IMR-90 (cell line): ENCODE measurements at regions not wholly inside any gene's neighbourhood (a gene's known extent, or its start where the extent isn't known, plus 50 kb on each side); places are given as distances from the start of the nearest gene placed in this dataset.

Experiments used
- ATAC-seq: fragments of 200-7000 bp; cut with Tn5 transposase; 2 replicates; pipeline ENCODE4 v1.9.1; 2020; ENCODE audit warnings: low read depth, mild to moderate bottlenecking, moderate library complexity
- BruUV-seq: library from RNA; stranded (reverse); fragments of 400-500 nt; replicated peaks from 2 replicates; lab custom pipeline; 2021; lab: Mats Ljungman, UMichigan
- CTCF ChIA-PET: fragments of 300-600 bp; formaldehyde crosslinking; extraction: SDS; loops from one replicate; lab custom pipeline; 2021; ENCODE audit warnings: antibody characterized with exemption; lab: Yijun Ruan, JAX
- POLR2A ChIA-PET: fragments of 300-600 bp; sonication (Branson Sonifier 250); formaldehyde crosslinking; loops from one replicate; lab custom pipeline; 2022; ENCODE audit warnings: antibody characterized with exemption; ENCODE audit not compliant: unreplicated experiment; lab: Charles Lee
- DNase-seq: peaks from one replicate; pipeline ENCODE4 v3.0.0; 2013
- H2AFZ ChIP-seq: replicated peaks from 2 replicates; pipeline ENCODE3; 2013; ENCODE audit warnings: low read length, mild to moderate bottlenecking; ENCODE audit not compliant: poor library complexity
- H2AK5ac ChIP-seq: 2 replicates; pipeline ENCODE4 v1.6.1; 2013; ENCODE audit warnings: low read depth, low read length, inconsistent platforms
- H2AK9ac ChIP-seq: replicated peaks from 2 replicates; pipeline ENCODE3; 2013; ENCODE audit warnings: mild to moderate bottlenecking, low read depth, low read length, moderate library complexity; ENCODE audit not compliant: poor library complexity
- H2BK120ac ChIP-seq: 2 replicates; pipeline ENCODE4 v1.6.1; 2013; ENCODE audit warnings: low read depth, low read length, inconsistent platforms
- H2BK15ac ChIP-seq: 3 replicates; pipeline ENCODE4 v1.6.1; 2013; ENCODE audit warnings: low read depth, low read length, inconsistent platforms
- H2BK20ac ChIP-seq: 2 replicates; pipeline ENCODE4 v1.6.1; 2013; ENCODE audit warnings: low read depth, mild to moderate bottlenecking, inconsistent platforms, low read length, moderate library complexity
- H2BK5ac ChIP-seq: 2 replicates; pipeline ENCODE4 v1.6.1; 2013; ENCODE audit warnings: mild to moderate bottlenecking, low read depth, low read length, inconsistent platforms; ENCODE audit not compliant: poor library complexity, severe bottlenecking
- H3K14ac ChIP-seq: replicated peaks from 2 replicates; pipeline ENCODE4 v1.6.1; 2013; ENCODE audit warnings: low read depth, low read length, inconsistent platforms
- H3K18ac ChIP-seq: 2 replicates; pipeline ENCODE4 v1.6.1; 2013; ENCODE audit warnings: low read depth, low read length, control low read depth
- H3K23ac ChIP-seq: 2 replicates; pipeline ENCODE4 v1.6.1; 2013; ENCODE audit warnings: low read depth, low read length, inconsistent platforms
- H3K27ac ChIP-seq: 2 replicates; pipeline ENCODE4 v1.5.1; 2013; ENCODE audit warnings: mild to moderate bottlenecking, control low read depth, low read length; ENCODE audit not compliant: insufficient read depth
- H3K27me3 ChIP-seq: 2 replicates; pipeline ENCODE4 v1.6.1; 2013; ENCODE audit warnings: low read length; ENCODE audit not compliant: control insufficient read depth, insufficient read depth
- H3K36me3 ChIP-seq: 2 replicates; pipeline ENCODE4 v1.6.1; 2013; ENCODE audit warnings: low read length, mixed read lengths; ENCODE audit not compliant: control insufficient read depth, insufficient read depth
- H3K4ac ChIP-seq: 2 replicates; pipeline ENCODE4 v1.6.1; 2013; ENCODE audit warnings: low read depth, low read length, inconsistent platforms
- H3K4me1 ChIP-seq: 2 replicates; pipeline ENCODE4 v1.6.1; 2013; ENCODE audit warnings: low read length, mixed read lengths; ENCODE audit not compliant: control insufficient read depth, insufficient read depth
- H3K4me2 ChIP-seq: 2 replicates; pipeline ENCODE4 v1.6.1; 2013; ENCODE audit warnings: low read depth, mild to moderate bottlenecking, control low read depth, low read length, moderate library complexity
- H3K4me3 ChIP-seq: 2 replicates; pipeline ENCODE4 v1.5.1; 2013; ENCODE audit warnings: low read depth, mild to moderate bottlenecking, control low read depth, low read length, moderate library complexity; ENCODE audit not compliant: insufficient read depth
- H3K56ac ChIP-seq: 2 replicates; pipeline ENCODE4 v1.6.1; 2013; ENCODE audit warnings: low read length, inconsistent platforms; ENCODE audit not compliant: insufficient read depth; ENCODE audit errors: extremely low read depth
- H3K79me1 ChIP-seq, 2 experiments: 2 replicates each; pipeline ENCODE4 v1.6.1; 2013; ENCODE audit warnings: low read length in 2 of 2, inconsistent platforms in 1 of 2, low read depth in 1 of 2
- H3K9ac ChIP-seq: 2 replicates; pipeline ENCODE4 v1.6.1; 2013; ENCODE audit warnings: low read depth, low read length, control low read depth
- H3K9me1 ChIP-seq: 2 replicates; pipeline ENCODE4 v1.6.1; 2013; ENCODE audit warnings: low read length, inconsistent platforms; ENCODE audit not compliant: insufficient read depth
- H3K9me3 ChIP-seq: 2 replicates; pipeline ENCODE4 v1.6.1; 2013; ENCODE audit warnings: low read length; ENCODE audit not compliant: control insufficient read depth, insufficient read depth
- H4K20me1 ChIP-seq: 2 replicates; pipeline ENCODE4 v1.6.1; 2013; ENCODE audit warnings: low read length, inconsistent platforms; ENCODE audit not compliant: insufficient read depth
- H4K5ac ChIP-seq: 2 replicates; pipeline ENCODE4 v1.6.1; 2013; ENCODE audit warnings: mild to moderate bottlenecking, low read depth, low read length, control low read depth
- H4K8ac ChIP-seq, 2 experiments: 2 replicates each; pipeline ENCODE4 v1.6.1; 2013; ENCODE audit warnings: low read depth in 2 of 2, low read length in 2 of 2, control low read depth in 1 of 2, inconsistent platforms in 1 of 2
- H4K91ac ChIP-seq: 2 replicates; pipeline ENCODE4 v1.6.1; 2013; ENCODE audit warnings: low read depth, low read length, inconsistent platforms; ENCODE audit not compliant: insufficient read depth
- FOS ChIP-seq: fragments of 150-350 bp; IDR thresholded peaks from 2 replicates; pipeline ENCODE4 v1.6.1; 2016; ENCODE audit warnings: low read depth, low read length
- MXI1 ChIP-seq: IDR thresholded peaks from 2 replicates; pipeline ENCODE4 v1.6.1; 2012; ENCODE audit warnings: low read depth, mild to moderate bottlenecking, low read length, moderate library complexity, borderline replicate concordance
- WGBS, 2 experiments: methylation state at CpG; one replicate each; pipeline versions ENCODE4 v1.1.5 to v1.1.7; 2013; ENCODE audit warnings: missing lambda C conversion rate in 2 of 2; ENCODE audit not compliant: insufficient read length in 1 of 2; ENCODE audit errors: extremely low coverage in 2 of 2; 5-methylcytosine and 5-hydroxymethylcytosine counted together
- dilution Hi-C: fragments of 300-500 bp; cut with HindIII; formaldehyde crosslinking; loops from one replicate; pipeline ENCODE4 v1.14.3; 2018; ENCODE audit warnings: low sequenced_read_pairs; ENCODE audit not compliant: unreplicated experiment
- in situ Hi-C: fragments of 300-500 bp; cut with MboI; formaldehyde crosslinking; loops from 3 replicates; pipeline ENCODE4 v1.14.3; 2019; ENCODE audit warnings: low sequenced_read_pairs, inconsistent platforms, mixed read lengths
- intact Hi-C: fragments of 100-400 bp; cut with micrococcal nuclease; formaldehyde crosslinking; loops from 2 replicates; pipeline ENCODE4 v1.10.0; 2022

DNA sequence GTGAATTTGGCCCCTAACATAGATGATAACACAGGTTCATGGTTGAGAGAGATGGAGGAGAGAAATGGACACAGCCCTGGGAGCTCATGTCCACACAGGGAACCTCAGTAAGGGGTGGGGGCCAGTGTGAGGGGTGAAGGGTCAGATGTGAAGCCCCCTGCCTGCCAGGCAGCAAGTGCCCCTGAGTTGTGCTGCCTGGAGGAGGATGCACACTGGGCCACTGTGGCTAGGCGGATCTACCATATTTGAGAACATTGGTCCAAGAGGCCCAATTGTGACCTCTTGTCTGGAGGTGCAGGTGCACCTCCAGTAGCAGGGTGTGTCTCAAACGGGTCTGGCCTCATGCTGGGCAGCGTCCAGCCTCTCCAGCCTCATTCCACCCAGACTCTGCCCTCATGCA, 99.6 kb upstream of the SNTG2 start:
- Histone ChIP-seq H2AFZ (no peak overlapping the region), H3K27ac (no peak overlapping the region), H3K36me3 (no peaks in the 10 kb centered on the region), H3K4me1 (no peaks in the 10 kb centered on the region), H2BK20ac (no peak overlapping the region), H3K79me1 (no peaks in the 10 kb centered on the region), H2BK120ac (no peak overlapping the region), H3K9ac (no peak overlapping the region), H3K4me3 (no peak overlapping the region), H4K20me1 (no peaks in the 10 kb centered on the region), H3K27me3 (no peaks in the 10 kb centered on the region), H3K14ac (no peak overlapping the region), H2BK15ac (no peak overlapping the region), H4K5ac (no peak overlapping the region), H3K4ac (no peak overlapping the region), H3K56ac (no peak overlapping the region), H3K23ac (no peak overlapping the region), H4K91ac (no peak overlapping the region), H3K4me2 (no peak overlapping the region), H2AK5ac (no peak overlapping the region), H2BK5ac (no peak overlapping the region), H4K8ac (no peak overlapping the region), H2AK9ac (no peak overlapping the region), H3K9me3 (peaks cover 13% of the 10 kb centered on the region), H3K18ac (no peak overlapping the region), H3K9me1 (no peaks in the 10 kb centered on the region)
- TF ChIP-seq FOS (no peak), MXI1 (no peak)
- no CpG with 5 or more reads among the region's 3 CpGs for WGBS, 2 experiments
- no TSS peak for BruUV-seq
- dilution Hi-C loops (no loop called here), in situ Hi-C loops (loop anchor here (10.0 kb wide), 1 partner anchor 694 kb away; no protein-coding TSS in a partner anchor), intact Hi-C loops (no loop called here)
- no peak for DNase-seq
- ATAC-seq = no peak
- ChIA-PET CTCF (no interaction called here), POLR2A (no interaction called here)
